B cell (primary cell): ENCODE measurements at regions not wholly inside any gene's neighbourhood (a gene's known extent, or its start where the extent isn't known, plus 50 kb on each side); places are given as distances from the start of the nearest gene placed in this dataset.

Experiments used
- CTCF ChIP-seq: fragments of 200-600 bp; IDR thresholded peaks from one replicate; pipeline ENCODE4 v1.8.0; 2022; ENCODE audit warnings: antibody characterized with exemption, mild to moderate bottlenecking
- EZH2 ChIP-seq: IDR thresholded peaks from 2 replicates; pipeline ENCODE4 v1.6.1; 2012; ENCODE audit warnings: borderline replicate concordance, low read depth, mild to moderate bottlenecking, moderate library complexity, low read length; ENCODE audit not compliant: insufficient read depth, poor library complexity, severe bottlenecking

- no peak for TF ChIP-seq CTCF
- no peak for TF ChIP-seq EZH2
Measured at GRCh38 chr14:85257287-85257686, 272.7 kb upstream of the FLRT2 start.
